RWPE2 (cell line): ENCODE measurements at regions not wholly inside any gene's neighbourhood (a gene's known extent, or its start where the extent isn't known, plus 50 kb on each side); places are given as distances from the start of the nearest gene placed in this dataset.

Experiments
- ATAC-seq: fragments of 200-7000 bp; cut with Tn5 transposase; 3 replicates; pipeline ENCODE4 v1.9.1; 2021; ENCODE audit warnings: low read depth
- DNase-seq: peaks from one replicate; pipeline ENCODE4 v3.0.0-alpha.2; 2020; ENCODE audit warnings: low spot score
- H3K27ac ChIP-seq: fragments of 450-650 bp; 2 replicates; pipeline ENCODE4 v1.5.1; 2017; ENCODE audit warnings: mild to moderate bottlenecking; ENCODE audit not compliant: poor library complexity, severe bottlenecking
- H3K27me3 ChIP-seq: fragments of 250-450 bp; sonication (Bioruptor Pico); 2 replicates; pipeline ENCODE4 v1.5.1; 2021; ENCODE audit warnings: mild to moderate bottlenecking, moderate library complexity; ENCODE audit not compliant: insufficient read depth, poor library complexity, severe bottlenecking
- H3K36me3 ChIP-seq: fragments of 250-450 bp; sonication (Bioruptor Pico); 2 replicates; pipeline ENCODE4 v1.5.1; 2020; ENCODE audit warnings: low read depth, mild to moderate bottlenecking, moderate library complexity
- H3K4me1 ChIP-seq: fragments of 250-450 bp; sonication (Bioruptor Pico); 2 replicates; pipeline ENCODE4 v1.5.1; 2021; ENCODE audit warnings: mild to moderate bottlenecking, moderate library complexity; ENCODE audit not compliant: insufficient read depth, poor library complexity, severe bottlenecking
- H3K4me3 ChIP-seq: fragments of 250-450 bp; sonication (Bioruptor Pico); 2 replicates; pipeline ENCODE4 v1.5.1; 2021; ENCODE audit warnings: mild to moderate bottlenecking, moderate library complexity; ENCODE audit not compliant: severe bottlenecking
- H3K9me3 ChIP-seq: fragments of 250-450 bp; sonication (Bioruptor Pico); 2 replicates; pipeline ENCODE4 v1.5.1; 2021; ENCODE audit warnings: mild to moderate bottlenecking, moderate library complexity; ENCODE audit not compliant: severe bottlenecking
- CTCF ChIP-seq: fragments of 450-650 bp; IDR thresholded peaks from one replicate; pipeline ENCODE4 v1.5.1; 2017; ENCODE audit warnings: mild to moderate bottlenecking, moderate library complexity; ENCODE audit not compliant: poor library complexity, severe bottlenecking

- Histone ChIP-seq H3K36me3 (no peaks in the 10 kb centered on the region), H3K4me3 (no peak overlapping the region), H3K9me3 (no peaks in the 10 kb centered on the region), H3K27me3 (no peaks in the 10 kb centered on the region), H3K4me1 (no peaks in the 10 kb centered on the region), H3K27ac (no peak overlapping the region)
- no peak for DNase-seq
- no peak for TF ChIP-seq CTCF
- no peak for ATAC-seq
Observed at GRCh38 chr3:79844176-79844575, 76.4 kb upstream of the ROBO1 start.

- no peak for ATAC-seq
- TF ChIP-seq CTCF: no peak
- no peaks in the 10 kb centered on the region for H3K36me3 ChIP-seq
- H3K4me1 ChIP-seq: no peaks in the 10 kb centered on the region
- no peaks in the 10 kb centered on the region for H3K9me3 ChIP-seq
- no peak overlapping the region for H3K4me3 ChIP-seq
- no peak for DNase-seq
- no peaks in the 10 kb centered on the region for H3K27me3 ChIP-seq
- H3K27ac ChIP-seq: no peak overlapping the region
Observed at GRCh38 chr3:79843180-79843579, 75.4 kb upstream of the ROBO1 start.

GRCh38 chr3:79835701-79836100, 67.9 kb upstream of the ROBO1 start:
- TF ChIP-seq CTCF: no peak
- Histone ChIP-seq H3K27ac (no peak overlapping the region), H3K4me1 (no peaks in the 10 kb centered on the region), H3K4me3 (no peak overlapping the region), H3K9me3 (no peaks in the 10 kb centered on the region), H3K36me3 (no peaks in the 10 kb centered on the region), H3K27me3 (no peaks in the 10 kb centered on the region)
- ATAC-seq (no peak), DNase-seq (no peak)

GRCh38 chr3:79824166-79824565, 56.4 kb upstream of the ROBO1 start:
- no peak for ATAC-seq
- Histone ChIP-seq H3K36me3 (no peaks in the 10 kb centered on the region), H3K4me3 (no peak overlapping the region), H3K4me1 (no peaks in the 10 kb centered on the region), H3K27me3 (no peaks in the 10 kb centered on the region), H3K27ac (no peak overlapping the region), H3K9me3 (no peaks in the 10 kb centered on the region)
- DNase-seq: no peak
- TF ChIP-seq CTCF: no peak

- no peak for TF ChIP-seq CTCF
- H3K36me3 ChIP-seq: no peaks in the 10 kb centered on the region
- H3K27ac ChIP-seq: no peak overlapping the region
- no peak for ATAC-seq
- no peak overlapping the region for H3K4me3 ChIP-seq
- H3K4me1 ChIP-seq: no peaks in the 10 kb centered on the region
- no peaks in the 10 kb centered on the region for H3K9me3 ChIP-seq
- no peak for DNase-seq
- no peaks in the 10 kb centered on the region for H3K27me3 ChIP-seq
Observed at GRCh38 chr3:79822076-79822475, 54.3 kb upstream of the ROBO1 start.
